Stimulated activated CD4-positive, alpha-beta T cell treated with anti-CD3 and anti-CD28 coated beads, Interleukin-4, amount 100 ng/mL, for 4 hours (primary cell): ENCODE measurements at regions not wholly inside any gene's neighbourhood (a gene's known extent, or its start where the extent isn't known, plus 50 kb on each side); places are given as distances from the start of the nearest gene placed in this dataset.

Experiments used
- DNase-seq, 2 experiments: peaks; one replicate each; pipeline ENCODE4 v3.0.0-alpha.2; 2020

GRCh38 chr13:90105849-90106496, 1241.5 kb upstream of the MIR17HG start:
- DNase-seq, result no peak

- DNase-seq, result no peak
These were observed 1239.8 kb upstream of the MIR17HG start for GRCh38 chr13:90107661-90108060.

GRCh38 chr13:90108547-90108946, 1238.9 kb upstream of the MIR17HG start:
- DNase-seq, result no peak

GRCh38 chr13:90116121-90116520, 1231.4 kb upstream of the MIR17HG start:
- DNase-seq, result no peak

GRCh38 chr13:90118467-90119071, 1228.9 kb upstream of the MIR17HG start:
- DNase-seq, result no peak

- no peak for DNase-seq
These were observed 1227.5 kb upstream of the MIR17HG start for GRCh38 chr13:90120026-90120425.

- no peak for DNase-seq
These were observed 1225.7 kb upstream of the MIR17HG start for GRCh38 chr13:90121784-90122183.

GRCh38 chr13:90122531-90122930, 1225.0 kb upstream of the MIR17HG start:
- DNase-seq, result no peak

- no peak for DNase-seq
These were observed 1211.9 kb upstream of the MIR17HG start for GRCh38 chr13:90135558-90135957.

- no peak for DNase-seq
These were observed 1205.2 kb upstream of the MIR17HG start for GRCh38 chr13:90142251-90142650.

GRCh38 chr13:90154311-90154960, 1193.1 kb upstream of the MIR17HG start:
- DNase-seq, result no peak

- no peak for DNase-seq
These were observed 1191.1 kb upstream of the MIR17HG start for GRCh38 chr13:90156390-90156789.

- no peak for DNase-seq
These were observed 1178.5 kb upstream of the MIR17HG start for GRCh38 chr13:90168953-90169352.

- DNase-seq, result no peak
These were observed 1177.3 kb upstream of the MIR17HG start for GRCh38 chr13:90170208-90170607.

GRCh38 chr13:90171649-90172048, 1175.8 kb upstream of the MIR17HG start:
- no peak for DNase-seq

- no peak for DNase-seq
These were observed 1170.0 kb upstream of the MIR17HG start for GRCh38 chr13:90177512-90177911.

GRCh38 chr13:90184355-90184754, 1163.1 kb upstream of the MIR17HG start:
- DNase-seq, result no peak

- DNase-seq, result no peak
These were observed 1161.8 kb upstream of the MIR17HG start for GRCh38 chr13:90185734-90186133.

- DNase-seq, result no peak
These were observed 1159.8 kb upstream of the MIR17HG start for GRCh38 chr13:90187478-90188350.

GRCh38 chr13:90188351-90188636, 1159.2 kb upstream of the MIR17HG start:
- DNase-seq, result no peak

GRCh38 chr13:90197722-90198121, 1149.8 kb upstream of the MIR17HG start:
- DNase-seq, result no peak

GRCh38 chr13:90201202-90201601, 1146.3 kb upstream of the MIR17HG start:
- no peak for DNase-seq

- no peak for DNase-seq
These were observed 1145.6 kb upstream of the MIR17HG start for GRCh38 chr13:90201676-90202460.
